ENCODE measurements at regions not wholly inside any gene's neighbourhood (a gene's known extent, or its start where the extent isn't known, plus 50 kb on each side); places are given as distances from the start of the nearest gene placed in this dataset.

DNA sequence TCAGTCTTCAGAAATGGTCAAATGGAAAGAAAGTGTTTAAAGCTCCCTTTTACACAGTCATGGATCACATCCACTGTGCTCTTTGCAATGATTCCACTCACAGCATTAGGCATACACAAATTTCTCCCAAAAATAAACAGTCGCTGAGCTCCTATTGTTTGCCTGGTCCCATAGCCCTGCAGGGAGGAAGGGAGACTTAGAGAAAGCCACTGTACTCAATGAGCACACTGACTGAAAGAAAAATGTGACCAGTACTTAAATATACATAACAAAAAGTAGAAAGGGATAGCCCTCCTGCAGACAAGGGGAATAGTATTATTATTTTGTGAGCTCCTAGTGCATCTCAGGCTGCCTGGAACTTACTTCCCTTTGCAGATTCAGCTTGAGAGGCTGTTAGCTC lies 853.2 kb downstream of the GRID1 start:
- DNase-seq = no peak

DNA sequence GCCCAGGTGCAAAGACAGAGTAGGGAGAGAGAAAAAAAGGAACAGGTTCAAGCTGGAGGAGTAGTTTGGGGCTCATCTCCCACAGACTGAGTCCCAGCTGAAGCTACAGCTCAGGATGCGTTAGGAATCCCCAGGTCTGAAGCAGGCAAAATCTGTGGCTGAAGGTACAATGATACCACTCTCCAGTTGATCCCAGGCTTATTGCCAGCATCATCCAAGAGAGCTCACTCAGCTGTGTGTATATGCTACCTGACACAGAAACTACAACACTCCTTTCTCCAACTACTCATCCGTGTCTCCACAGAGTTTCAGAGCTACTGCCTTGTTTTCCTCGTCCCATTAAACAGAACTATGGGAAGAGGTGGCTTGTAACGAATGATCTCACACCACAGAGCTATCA lies 851.3 kb downstream of the GRID1 start:
- no peak for DNase-seq

DNA sequence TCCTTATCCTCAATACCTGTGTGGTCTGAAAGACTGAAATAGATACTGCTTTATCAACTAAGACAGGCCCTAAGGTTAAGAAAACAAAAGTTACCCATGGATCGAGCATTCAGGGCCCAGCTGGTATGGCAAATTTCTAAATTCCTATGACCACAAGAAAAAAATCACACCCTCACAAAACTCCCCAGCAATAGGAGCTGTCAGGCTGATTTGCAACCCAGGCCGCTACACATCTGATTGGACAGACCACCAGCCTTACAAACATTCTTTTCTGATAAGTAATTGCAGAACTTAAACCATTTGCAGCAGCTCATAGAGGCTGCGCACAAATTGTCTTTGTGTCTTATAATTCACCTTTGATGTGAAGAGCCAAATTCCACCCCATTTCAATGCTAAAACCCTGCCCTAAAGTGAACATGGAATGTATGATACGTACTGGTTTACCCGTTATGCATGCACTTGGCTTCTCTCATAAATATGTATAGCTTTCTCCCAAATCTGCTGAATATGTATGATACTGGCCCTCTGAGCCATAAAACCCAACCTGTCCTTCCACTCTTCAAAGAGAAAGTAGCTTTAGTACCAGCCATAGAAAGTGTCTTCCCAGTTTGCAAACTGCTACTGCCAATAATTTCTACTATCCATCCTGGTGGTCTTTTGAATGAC lies 842.5 kb downstream of the GRID1 start:
- DNase-seq = no peak

DNA sequence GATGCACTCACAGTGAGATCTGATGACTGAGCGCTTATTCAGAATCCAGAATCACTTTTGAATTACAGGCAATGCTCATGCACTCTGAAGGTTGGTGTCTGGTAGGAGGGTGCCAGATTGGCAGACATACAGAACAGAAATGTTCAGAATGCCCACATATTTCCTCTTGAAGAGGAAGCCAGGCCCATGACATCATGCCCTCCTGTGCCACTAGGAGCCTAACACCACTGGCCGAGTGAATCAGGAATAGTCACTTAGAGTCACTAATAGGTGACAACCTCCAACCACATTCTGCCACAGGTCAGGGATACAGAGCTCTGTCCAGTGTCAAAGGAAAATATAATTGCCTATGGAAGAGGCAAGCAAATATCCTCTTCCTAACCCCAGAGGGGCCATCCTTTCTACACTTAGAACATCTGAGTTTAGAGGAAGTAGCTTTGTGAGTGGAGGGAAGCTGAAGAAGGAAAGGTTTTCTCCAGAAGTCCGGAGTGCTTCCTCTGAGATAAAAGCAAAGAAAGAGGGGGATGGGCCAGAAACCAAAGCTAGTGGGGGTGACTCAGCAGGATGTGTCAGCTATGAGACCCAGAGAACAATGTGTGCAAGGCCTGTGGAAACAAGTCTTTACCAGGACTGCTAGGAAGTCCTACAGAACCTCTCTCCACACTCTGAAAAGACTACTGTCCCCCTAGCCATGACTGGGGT lies 838.8 kb downstream of the GRID1 start:
- no peak for DNase-seq

DNA sequence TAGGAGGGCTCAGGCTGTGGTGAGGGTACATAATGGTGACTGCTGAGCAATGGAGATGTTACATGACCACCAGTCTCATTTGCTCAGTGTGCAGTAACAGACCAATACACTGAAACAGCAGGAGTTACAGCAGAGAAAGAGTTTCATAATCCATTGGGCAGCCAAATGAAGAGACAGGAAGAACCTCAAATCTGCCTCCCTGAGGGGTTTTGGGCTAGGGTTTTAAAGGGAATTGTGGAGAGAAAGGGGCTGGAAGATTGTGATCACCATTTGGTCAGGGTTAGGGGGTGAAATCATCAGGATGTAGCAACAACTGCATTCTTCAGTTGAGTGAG lies 838.3 kb downstream of the GRID1 start:
- no peak for DNase-seq

DNA sequence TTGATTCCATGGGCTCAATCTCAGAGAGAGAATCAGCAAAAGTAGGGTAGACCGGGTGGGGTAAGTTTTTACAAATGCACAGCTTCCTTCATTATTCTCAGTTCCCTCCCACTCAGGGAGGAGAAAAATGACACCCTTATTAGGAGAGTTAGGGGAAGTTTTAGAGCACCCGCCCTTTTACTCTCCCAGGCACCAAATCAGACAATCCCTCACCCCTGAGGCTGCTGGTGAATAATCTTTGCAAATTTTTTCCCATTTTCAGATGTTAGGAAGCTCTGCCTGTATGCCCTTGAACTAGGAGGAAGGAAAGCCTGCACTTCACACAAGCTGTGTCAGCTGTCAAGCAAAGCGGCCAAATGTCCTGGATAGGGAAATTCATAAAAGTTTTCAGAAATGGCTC lies 834.9 kb downstream of the GRID1 start:
- no peak for DNase-seq

DNA sequence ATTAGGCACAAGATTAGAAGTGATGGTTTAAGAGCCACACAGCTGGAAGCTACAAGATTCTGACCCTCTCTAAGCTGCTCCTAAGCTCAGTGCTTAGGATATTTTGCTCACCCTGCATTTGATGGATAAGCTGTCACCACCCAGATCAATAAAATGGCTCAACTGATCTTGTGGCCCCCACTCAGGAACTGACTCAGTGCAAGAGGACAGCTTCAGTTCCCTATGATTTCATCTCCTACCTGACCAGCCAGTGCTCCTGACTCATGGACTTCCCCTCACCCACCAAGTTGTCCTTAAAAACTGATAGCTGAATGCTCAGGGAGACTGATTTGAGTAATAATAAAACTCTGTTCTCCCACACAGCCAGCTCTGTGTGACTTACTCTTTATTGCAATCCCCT lies 833.8 kb downstream of the GRID1 start:
- DNase-seq = no peak

DNA sequence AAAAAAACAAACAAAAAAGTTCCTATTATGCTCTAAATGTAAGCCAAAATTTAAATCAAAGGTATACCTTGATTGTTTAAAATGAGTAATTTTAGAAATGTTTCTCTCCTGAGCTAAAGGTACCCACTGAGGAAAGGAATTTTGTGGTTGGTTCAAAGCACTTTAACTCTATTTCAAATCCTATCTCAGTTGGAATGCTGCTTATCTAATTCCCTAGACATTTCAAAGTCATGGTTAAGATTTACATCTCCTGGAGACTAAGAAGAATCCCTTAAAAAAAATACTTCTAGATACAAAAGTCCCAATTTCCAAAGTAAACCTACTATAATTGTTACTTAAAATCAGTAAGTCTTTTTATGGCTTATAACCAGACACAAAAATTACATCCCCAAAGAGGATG lies 830.7 kb downstream of the GRID1 start:
- no peak for DNase-seq

DNA sequence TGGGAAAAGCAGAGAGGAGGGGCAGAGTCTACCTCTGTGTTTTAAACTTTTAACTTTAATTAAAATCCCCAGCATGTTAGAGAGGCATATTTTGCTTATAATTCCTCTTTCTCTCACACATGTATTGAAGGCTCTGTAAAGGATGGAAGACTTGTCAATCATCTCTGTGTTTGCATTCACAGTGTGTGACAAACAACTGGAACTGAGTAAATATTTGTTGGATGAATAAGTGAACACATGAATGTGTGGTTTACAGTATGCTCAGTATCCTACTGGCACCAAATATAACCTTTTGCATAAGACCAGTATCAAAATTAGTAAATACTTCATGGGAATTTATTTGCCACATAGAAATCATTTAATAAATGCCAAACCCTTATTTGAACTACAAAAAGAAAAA lies 829.0 kb downstream of the GRID1 start:
- no peak for DNase-seq

DNA sequence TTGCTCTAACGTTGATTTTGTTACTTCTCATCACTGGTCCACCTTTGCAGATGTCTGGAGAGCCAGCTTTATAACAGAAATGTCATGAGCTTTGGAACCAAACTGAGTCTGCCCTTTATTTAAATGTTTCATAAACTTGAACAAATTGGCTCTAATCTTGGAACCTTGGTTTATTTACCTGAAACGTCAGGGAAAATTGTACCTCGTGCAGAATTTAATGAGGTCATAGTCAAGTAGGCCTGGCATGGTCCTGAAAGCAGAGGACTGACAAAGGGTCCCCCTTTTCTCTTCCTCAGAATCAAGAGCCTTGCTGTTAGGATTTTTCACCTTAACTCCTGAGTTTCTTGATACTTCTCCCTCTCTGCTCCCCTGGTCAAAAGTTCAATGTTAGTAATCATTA lies 828.0 kb downstream of the GRID1 start:
- DNase-seq = no peak

DNA sequence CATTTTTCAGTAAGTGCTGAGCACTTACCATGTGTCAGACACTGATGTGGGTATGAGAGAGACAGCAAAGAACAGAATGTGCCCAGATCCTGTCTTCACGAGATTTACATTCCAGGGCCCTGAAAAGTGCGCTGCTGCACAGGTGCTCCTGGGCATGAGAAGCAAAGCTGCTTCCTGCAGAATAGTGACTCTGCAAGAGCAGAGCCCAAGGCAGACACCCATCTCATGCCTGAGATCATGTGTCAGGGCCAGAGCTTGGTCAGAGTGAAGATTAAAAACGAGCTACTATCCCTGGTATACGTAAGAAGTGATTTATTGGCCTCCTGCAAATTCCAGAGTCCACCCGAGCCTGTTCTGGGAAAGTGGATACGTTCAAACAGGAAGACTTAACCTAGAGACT lies 824.4 kb downstream of the GRID1 start:
- DNase-seq = no peak

DNA sequence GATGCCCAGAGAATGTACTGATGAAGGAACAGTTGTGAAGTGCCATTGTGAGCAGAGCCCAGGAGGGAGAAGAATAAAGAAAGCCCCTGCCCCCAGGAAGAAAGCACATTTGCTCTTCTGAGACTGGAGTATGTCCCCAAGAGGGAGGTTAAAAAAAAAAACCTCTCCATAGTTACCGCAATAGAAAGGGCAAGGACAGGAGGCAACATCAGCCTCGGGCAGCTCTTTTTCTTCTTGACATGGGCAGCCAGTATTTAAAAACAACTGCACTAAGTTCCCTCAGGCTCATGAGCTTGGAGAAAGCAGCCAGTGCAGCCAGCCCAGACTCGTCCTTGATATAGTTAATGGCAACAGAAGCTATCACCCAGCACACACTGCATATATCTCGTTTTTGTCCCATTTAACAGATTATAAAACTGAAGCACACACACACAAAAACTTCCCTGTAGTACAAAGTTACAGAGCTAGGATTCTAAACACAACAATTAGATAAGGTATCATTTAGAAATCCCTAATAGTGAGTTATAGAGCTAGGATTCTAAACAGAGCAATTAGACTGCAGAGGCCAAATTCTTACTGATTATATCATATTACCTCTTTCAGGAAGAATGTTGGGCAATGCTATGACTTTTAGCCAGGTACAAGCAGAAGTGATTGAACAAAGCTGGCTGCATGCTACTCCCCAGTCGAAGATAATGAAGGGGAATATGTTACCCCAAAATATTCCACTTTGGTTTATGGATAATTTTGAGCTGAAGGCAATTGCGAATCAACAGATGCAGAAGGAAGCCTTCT lies 823.5 kb downstream of the GRID1 start:
- no peak for DNase-seq

DNA sequence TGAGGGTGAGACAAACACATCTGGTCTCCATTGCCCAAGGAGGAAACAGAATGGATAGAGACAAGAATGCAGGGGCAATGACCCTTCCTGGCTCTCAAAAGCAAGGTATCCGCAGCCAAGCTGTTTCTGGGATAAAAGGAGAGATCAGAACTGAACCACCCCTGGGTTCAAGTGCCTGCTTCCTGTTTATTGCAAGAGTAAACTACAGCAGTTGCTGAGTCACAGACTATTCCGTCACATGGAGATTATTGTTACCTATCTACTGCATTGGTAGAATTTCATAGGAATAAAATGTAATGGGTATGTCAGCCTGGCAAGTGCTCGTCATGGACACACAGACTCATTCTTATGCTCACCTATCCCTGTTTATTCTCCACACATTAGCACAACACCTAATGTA lies 821.6 kb downstream of the GRID1 start:
- no peak for DNase-seq

DNA sequence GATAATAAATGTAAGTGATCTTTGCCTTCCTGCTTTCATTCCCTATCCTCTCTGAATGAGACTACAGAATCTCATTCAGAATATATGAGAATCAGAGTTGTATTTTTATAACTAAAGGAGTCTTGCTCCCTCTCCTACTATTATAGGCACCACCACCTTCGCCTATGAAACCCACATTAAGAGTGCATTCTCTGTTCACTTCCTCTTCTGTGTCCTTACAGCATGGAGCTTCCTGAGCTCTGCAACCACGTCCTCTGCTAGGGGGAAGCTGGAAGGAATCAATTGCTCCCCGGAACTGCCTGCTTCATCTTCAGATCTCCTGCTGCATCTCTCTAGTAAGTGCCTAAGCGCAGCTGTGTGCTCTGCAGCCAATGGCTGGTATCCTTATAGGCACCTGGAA lies 820.7 kb downstream of the GRID1 start:
- DNase-seq = no peak

DNA sequence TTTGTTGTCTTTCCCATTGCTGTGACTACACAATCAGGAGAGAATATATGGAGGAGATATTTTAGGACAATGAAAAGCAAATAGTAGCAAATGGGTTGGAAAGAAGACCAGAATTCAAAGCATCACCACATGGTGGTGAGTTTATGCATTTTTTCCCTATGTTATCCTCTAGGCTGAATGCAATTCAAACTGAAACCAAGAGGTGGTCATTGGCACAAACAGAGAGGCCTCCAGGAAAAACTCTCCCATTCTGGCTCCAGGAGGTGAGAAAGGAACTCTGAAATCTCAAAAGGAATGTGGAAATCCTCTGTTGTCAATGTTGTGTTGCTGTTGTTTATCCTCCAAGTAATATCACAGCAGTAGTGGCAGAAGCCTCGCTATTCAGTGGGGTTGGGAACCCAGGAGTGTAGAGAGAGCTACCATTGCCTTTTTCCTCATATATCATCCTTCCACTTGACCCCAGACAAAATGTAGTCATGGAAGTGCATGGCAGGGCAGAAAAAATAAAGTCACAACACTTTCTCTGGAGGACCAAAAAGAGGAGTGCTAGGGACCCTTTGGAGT lies 819.1 kb downstream of the GRID1 start:
- no peak for DNase-seq

DNA sequence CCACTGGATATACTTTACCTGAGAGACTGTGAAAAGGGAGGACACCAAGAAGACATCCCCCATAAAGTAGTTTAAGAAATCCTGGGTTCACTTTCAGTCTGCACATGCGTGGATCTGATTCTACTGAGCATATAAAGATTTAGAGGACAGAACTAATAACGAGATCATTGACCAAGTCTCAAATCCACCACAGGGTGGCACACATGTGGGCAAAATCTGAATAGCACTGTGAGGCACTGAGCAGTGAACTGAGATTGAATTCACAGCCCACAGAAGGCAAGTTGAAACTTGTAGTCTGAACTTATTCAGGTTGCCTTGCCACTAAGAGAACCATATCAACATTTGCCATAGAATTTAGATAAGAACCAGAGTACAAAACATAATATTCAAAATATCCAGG lies 818.6 kb downstream of the GRID1 start:
- peak; percentile 0 for DNase-seq
